SK-N-SH treated with all-trans-retinoic acid at 6 μM for 48 hours (cell line): ENCODE measurements at regions not wholly inside any gene's neighbourhood (a gene's known extent, or its start where the extent isn't known, plus 50 kb on each side); places are given as distances from the start of the nearest gene placed in this dataset.

ENCODE experiments used
- ATAC-seq: fragments of 200-7000 bp; cut with Tn5 transposase; 3 replicates; pipeline ENCODE4 v1.9.1; 2020; ENCODE audit warnings: mild to moderate bottlenecking, moderate library complexity
- ARNTL ChIP-seq: fragments of 450-650 bp; formaldehyde crosslinking; IDR thresholded peaks from 2 replicates; pipeline ENCODE4 v1.5.0; 2020; ENCODE audit warnings: low read depth, mild to moderate bottlenecking, moderate library complexity, borderline replicate concordance
- BACH2 ChIP-seq: fragments of 250-450 bp; sonication (Bioruptor Pico); IDR thresholded peaks from 2 replicates; pipeline ENCODE4 v1.9.0; 2021; ENCODE audit warnings: mild to moderate bottlenecking, borderline replicate concordance
- CREB5 ChIP-seq: fragments of 250-450 bp; sonication (Bioruptor Pico); IDR thresholded peaks from 2 replicates; pipeline ENCODE4 v1.5.1; 2020; ENCODE audit warnings: low read depth, mild to moderate bottlenecking, moderate library complexity
- CSDC2 ChIP-seq: fragments of 250-450 bp; sonication (Bioruptor Pico); IDR thresholded peaks from 2 replicates; pipeline ENCODE4 v1.5.0; 2020; ENCODE audit warnings: mild to moderate bottlenecking, moderate library complexity
- CSRNP3 ChIP-seq: fragments of 250-450 bp; sonication (Bioruptor Pico); IDR thresholded peaks from 2 replicates; pipeline ENCODE4 v1.5.1; 2021; ENCODE audit warnings: mild to moderate bottlenecking, moderate library complexity
- ESRRG ChIP-seq: fragments of 250-450 bp; sonication (Bioruptor Pico); IDR thresholded peaks from 2 replicates; pipeline ENCODE4 v1.6.1; 2021; ENCODE audit warnings: mild to moderate bottlenecking
- GLIS3 ChIP-seq: fragments of 250-450 bp; sonication (Bioruptor Pico); IDR thresholded peaks from 2 replicates; pipeline ENCODE4 v1.5.0; 2020; ENCODE audit warnings: mild to moderate bottlenecking, moderate library complexity
- OSR1 ChIP-seq: fragments of 250-450 bp; sonication (Bioruptor Pico); IDR thresholded peaks from 2 replicates; pipeline ENCODE4 v1.8.0; 2022; ENCODE audit warnings: moderate library complexity, mild to moderate bottlenecking, inconsistent platforms
- PATZ1 ChIP-seq: fragments of 250-450 bp; sonication (Bioruptor Pico); IDR thresholded peaks from 2 replicates; pipeline ENCODE4 v1.8.0; 2020; ENCODE audit warnings: mild to moderate bottlenecking, moderate library complexity, borderline replicate concordance
- POU6F1 ChIP-seq: fragments of 250-450 bp; sonication (Bioruptor Pico); IDR thresholded peaks from 2 replicates; pipeline ENCODE4 v1.8.0; 2021; ENCODE audit warnings: low read depth, mild to moderate bottlenecking, moderate library complexity, borderline replicate concordance
- RARB ChIP-seq: fragments of 250-450 bp; sonication (Bioruptor Pico); IDR thresholded peaks from 2 replicates; pipeline ENCODE4 v1.8.0; 2021; ENCODE audit warnings: mild to moderate bottlenecking, moderate library complexity
- SNAI2 ChIP-seq: fragments of 250-450 bp; sonication (Bioruptor Pico); IDR thresholded peaks from 2 replicates; pipeline ENCODE4 v1.5.0; 2020; ENCODE audit warnings: mild to moderate bottlenecking, moderate library complexity
- TCF4 ChIP-seq: fragments of 250-450 bp; sonication (Bioruptor Pico); IDR thresholded peaks from 2 replicates; pipeline ENCODE4 v1.8.0; 2021; ENCODE audit warnings: mild to moderate bottlenecking, moderate library complexity, borderline replicate concordance
- TOX ChIP-seq: fragments of 250-450 bp; sonication (Bioruptor Pico); IDR thresholded peaks from 2 replicates; pipeline ENCODE4 v1.8.0; 2021; ENCODE audit warnings: mild to moderate bottlenecking, moderate library complexity, borderline replicate concordance
- ZC3H10 ChIP-seq: fragments of 250-450 bp; sonication (Bioruptor Pico); IDR thresholded peaks from 2 replicates; pipeline ENCODE4 v1.5.1; 2021; ENCODE audit warnings: mild to moderate bottlenecking, moderate library complexity
- ZFP3 ChIP-seq: fragments of 250-450 bp; sonication (Bioruptor Pico); IDR thresholded peaks from 2 replicates; pipeline ENCODE4 v1.5.0; 2020; ENCODE audit warnings: mild to moderate bottlenecking, moderate library complexity
- ZFP30 ChIP-seq: fragments of 450-650 bp; formaldehyde crosslinking; IDR thresholded peaks from 2 replicates; pipeline ENCODE4 v1.5.0; 2022; ENCODE audit warnings: mild to moderate bottlenecking, moderate library complexity
- ZNF565 ChIP-seq: fragments of 450-650 bp; formaldehyde crosslinking; conservative IDR thresholded peaks from 2 replicates; pipeline ENCODE4 v1.5.0; 2020; ENCODE audit warnings: low read depth, mild to moderate bottlenecking, moderate library complexity
- ZNF70 ChIP-seq: fragments of 450-650 bp; formaldehyde crosslinking; IDR thresholded peaks from 2 replicates; pipeline ENCODE4 v1.5.0; 2020; ENCODE audit warnings: mild to moderate bottlenecking, moderate library complexity
- ZNF8 ChIP-seq: fragments of 450-650 bp; formaldehyde crosslinking; IDR thresholded peaks from 2 replicates; pipeline ENCODE4 v1.5.0; 2020; ENCODE audit warnings: mild to moderate bottlenecking, moderate library complexity
- TF ChIP-seq, protein P1 (sequence below): fragments of 250-450 bp; sonication (Bioruptor Pico); IDR thresholded peaks from 2 replicates; pipeline ENCODE4 v1.5.0; 2020; ENCODE audit warnings: mild to moderate bottlenecking, moderate library complexity

- TF ChIP-seq CREB5 (CRISPR knock-in tag) (no peak), SNAI2 (no peak), GLIS3 (CRISPR knock-in tag) (no peak), ZFP3 (no peak), ZNF8 (CRISPR knock-in tag) (no peak), CSRNP3 (no peak), RARB (CRISPR knock-in tag) (no peak), CSDC2 (no peak), ZC3H10 (CRISPR knock-in tag) (no peak), ZFP30 (CRISPR knock-in tag) (no peak), ZNF70 (CRISPR knock-in tag) (no peak), TCF4 (CRISPR knock-in tag) (no peak)
- TF ChIP-seq, protein P1, sequence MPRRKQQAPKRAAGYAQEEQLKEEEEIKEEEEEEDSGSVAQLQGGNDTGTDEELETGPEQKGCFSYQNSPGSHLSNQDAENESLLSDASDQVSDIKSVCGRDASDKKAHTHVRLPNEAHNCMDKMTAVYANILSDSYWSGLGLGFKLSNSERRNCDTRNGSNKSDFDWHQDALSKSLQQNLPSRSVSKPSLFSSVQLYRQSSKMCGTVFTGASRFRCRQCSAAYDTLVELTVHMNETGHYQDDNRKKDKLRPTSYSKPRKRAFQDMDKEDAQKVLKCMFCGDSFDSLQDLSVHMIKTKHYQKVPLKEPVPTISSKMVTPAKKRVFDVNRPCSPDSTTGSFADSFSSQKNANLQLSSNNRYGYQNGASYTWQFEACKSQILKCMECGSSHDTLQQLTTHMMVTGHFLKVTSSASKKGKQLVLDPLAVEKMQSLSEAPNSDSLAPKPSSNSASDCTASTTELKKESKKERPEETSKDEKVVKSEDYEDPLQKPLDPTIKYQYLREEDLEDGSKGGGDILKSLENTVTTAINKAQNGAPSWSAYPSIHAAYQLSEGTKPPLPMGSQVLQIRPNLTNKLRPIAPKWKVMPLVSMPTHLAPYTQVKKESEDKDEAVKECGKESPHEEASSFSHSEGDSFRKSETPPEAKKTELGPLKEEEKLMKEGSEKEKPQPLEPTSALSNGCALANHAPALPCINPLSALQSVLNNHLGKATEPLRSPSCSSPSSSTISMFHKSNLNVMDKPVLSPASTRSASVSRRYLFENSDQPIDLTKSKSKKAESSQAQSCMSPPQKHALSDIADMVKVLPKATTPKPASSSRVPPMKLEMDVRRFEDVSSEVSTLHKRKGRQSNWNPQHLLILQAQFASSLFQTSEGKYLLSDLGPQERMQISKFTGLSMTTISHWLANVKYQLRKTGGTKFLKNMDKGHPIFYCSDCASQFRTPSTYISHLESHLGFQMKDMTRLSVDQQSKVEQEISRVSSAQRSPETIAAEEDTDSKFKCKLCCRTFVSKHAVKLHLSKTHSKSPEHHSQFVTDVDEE (CRISPR knock-in tag), result no peak
- TF ChIP-seq, all 23 proteins: peak for 0
- no peak for ATAC-seq
Observed at GRCh38 chr4:134747108-134747805, 545.7 kb upstream of the PABPC4L start.

GRCh38 chr4:134740290-134740689 is 538.7 kb upstream of the PABPC4L start:
- ATAC-seq, result no peak
- TF ChIP-seq, protein P1 (CRISPR knock-in tag), result no peak
- TF ChIP-seq TCF4 (CRISPR knock-in tag) (no peak), ZFP30 (CRISPR knock-in tag) (no peak), ZC3H10 (CRISPR knock-in tag) (no peak), RARB (CRISPR knock-in tag) (no peak), ZNF8 (CRISPR knock-in tag) (no peak), ZFP3 (no peak), ARNTL (CRISPR knock-in tag) (no peak), GLIS3 (CRISPR knock-in tag) (no peak)

DNA sequence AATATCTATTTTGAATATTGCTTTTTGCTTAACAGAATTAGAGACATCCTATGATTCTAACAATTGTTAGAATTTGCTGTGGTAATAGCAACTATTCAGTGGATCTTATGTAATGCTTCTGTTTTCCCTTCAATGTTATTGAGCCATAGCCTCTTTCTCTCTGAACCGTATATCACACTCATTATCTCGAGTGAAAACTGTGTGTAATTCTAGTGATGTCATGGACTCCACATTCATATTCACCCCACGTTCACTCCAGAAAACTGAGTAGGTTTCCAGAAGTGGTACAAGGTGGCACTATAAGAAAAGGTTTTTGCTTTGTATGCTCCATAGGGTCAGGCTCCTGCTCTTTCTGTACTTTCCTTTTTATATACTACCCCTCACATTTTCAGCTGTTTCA is 534.3 kb upstream of the PABPC4L start:
- no peak for ATAC-seq
- TF ChIP-seq PATZ1 (CRISPR knock-in tag) (no peak), RARB (CRISPR knock-in tag) (no peak), GLIS3 (CRISPR knock-in tag) (no peak), CSDC2 (no peak), ZFP3 (no peak), ZNF70 (CRISPR knock-in tag) (no peak), TOX (CRISPR knock-in tag) (no peak), POU6F1 (no peak), OSR1 (CRISPR knock-in tag) (no peak), ESRRG (no peak), ARNTL (CRISPR knock-in tag) (no peak), BACH2 (CRISPR knock-in tag) (no peak), ZC3H10 (CRISPR knock-in tag) (no peak), ZNF565 (CRISPR knock-in tag) (no peak)
- TF ChIP-seq, protein P1 (CRISPR knock-in tag), result no peak
